Neural cell (in vitro differentiated cells): ENCODE measurements at regions not wholly inside any gene's neighbourhood (a gene's known extent, or its start where the extent isn't known, plus 50 kb on each side); places are given as distances from the start of the nearest gene placed in this dataset.

Experiments used
- H2AFZ ChIP-seq: fragments of 200-600, 300-800 bp; sonication (generic), shearing (Covaris generic); 2 replicates; pipeline ENCODE4 v1.6.0; 2014; ENCODE audit warnings: low read depth, mild to moderate bottlenecking, antibody characterized with exemption, low read length, moderate library complexity
- H3F3A ChIP-seq: fragments of 200-600 bp; shearing (Covaris generic); 2 replicates; pipeline ENCODE4 v1.6.1; 2016; ENCODE audit warnings: mild to moderate bottlenecking, moderate library complexity, mixed read lengths, antibody characterized with exemption, low read length; ENCODE audit not compliant: insufficient read depth, poor library complexity, severe bottlenecking
- H3K27ac ChIP-seq: fragments of 200-600, 300-800 bp; sonication (generic), shearing (Covaris generic); 2 replicates; pipeline ENCODE4 v1.5.1; 2014; ENCODE audit warnings: mild to moderate bottlenecking, low read length, moderate library complexity
- H3K27me3 ChIP-seq: fragments of 300-800, 200-600 bp; sonication (generic), shearing (Covaris generic); 2 replicates; pipeline ENCODE4 v1.6.0; 2014; ENCODE audit warnings: mild to moderate bottlenecking, low read depth, low read length, moderate library complexity; ENCODE audit not compliant: insufficient read depth
- H3K36me3 ChIP-seq: fragments of 300-800, 200-600 bp; sonication (generic), shearing (Covaris generic); 2 replicates; pipeline ENCODE4 v1.5.1; 2014; ENCODE audit warnings: mild to moderate bottlenecking, antibody characterized with exemption, low read length, moderate library complexity; ENCODE audit not compliant: insufficient read depth
- H3K4me2 ChIP-seq: fragments of 300-800, 200-600 bp; sonication (generic), shearing (Covaris generic); 2 replicates; pipeline ENCODE4 v1.6.0; 2014; ENCODE audit warnings: mild to moderate bottlenecking, low read length
- H3K4me3 ChIP-seq: fragments of 300-800, 200-600 bp; sonication (generic), shearing (Covaris generic); 2 replicates; pipeline ENCODE4 v1.5.1; 2014; ENCODE audit warnings: mild to moderate bottlenecking, low read length, moderate library complexity
- H3K79me2 ChIP-seq: fragments of 200-600 bp; shearing (Covaris generic); replicated peaks from 2 replicates; pipeline ENCODE4 v1.6.0; 2014; ENCODE audit warnings: mild to moderate bottlenecking, low read length, moderate library complexity; ENCODE audit not compliant: insufficient read depth
- H3K9ac ChIP-seq: fragments of 300-800, 200-600 bp; sonication (generic), shearing (Covaris generic); 2 replicates; pipeline ENCODE4 v1.6.1; 2016; ENCODE audit warnings: mild to moderate bottlenecking, low read length, mixed read lengths
- H3K9me2 ChIP-seq: fragments of 200-600 bp; shearing (Covaris generic); 2 replicates; pipeline ENCODE4 v1.6.1; 2016; ENCODE audit warnings: mild to moderate bottlenecking, low read length, mixed read lengths; ENCODE audit not compliant: insufficient read depth
- H3K9me3 ChIP-seq: fragments of 200-600, 300-800 bp; sonication (generic), shearing (Covaris generic); 2 replicates; pipeline ENCODE4 v1.6.1; 2016; ENCODE audit warnings: mild to moderate bottlenecking, mixed run types, low read length, moderate library complexity, mixed read lengths
- H4K20me1 ChIP-seq: fragments of 200-600 bp; shearing (Covaris generic); 2 replicates; pipeline ENCODE4 v1.6.1; 2016; ENCODE audit warnings: mild to moderate bottlenecking, mixed run types; ENCODE audit not compliant: insufficient read depth
- EP300 ChIP-seq: fragments of 450-650 bp; conservative IDR thresholded peaks from 2 replicates; pipeline ENCODE4 v1.6.1; 2014; ENCODE audit warnings: antibody characterized with exemption, mild to moderate bottlenecking, moderate library complexity; ENCODE audit not compliant: poor library complexity, severe bottlenecking
- EZH2 ChIP-seq: fragments of 200-600, 300-800 bp; shearing (Covaris generic), sonication (generic); IDR thresholded peaks from 2 replicates; pipeline ENCODE4 v1.6.1; 2014; ENCODE audit warnings: antibody characterized with exemption, low read length, borderline replicate concordance, mild to moderate bottlenecking; ENCODE audit not compliant: insufficient read depth, poor library complexity, severe bottlenecking
- MXI1 ChIP-seq: fragments of 450-650 bp; conservative IDR thresholded peaks from 2 replicates; pipeline ENCODE4 v1.6.1; 2014; ENCODE audit warnings: antibody characterized with exemption, mild to moderate bottlenecking; ENCODE audit not compliant: poor library complexity, severe bottlenecking
- POLR2AphosphoS5 ChIP-seq: IDR thresholded peaks from 2 replicates; pipeline ENCODE4 v1.6.1; 2012
- RAD21 ChIP-seq: fragments of 450-650 bp; conservative IDR thresholded peaks from 2 replicates; pipeline ENCODE4 v1.6.1; 2014; ENCODE audit warnings: antibody characterized with exemption, mild to moderate bottlenecking, moderate library complexity
- SMC3 ChIP-seq: fragments of 450-650 bp; conservative IDR thresholded peaks from 2 replicates; pipeline ENCODE4 v1.6.1; 2014; ENCODE audit warnings: antibody characterized with exemption, mild to moderate bottlenecking, moderate library complexity; ENCODE audit not compliant: poor library complexity
- TAF1 ChIP-seq: IDR thresholded peaks from 2 replicates; pipeline ENCODE4 v1.6.1; 2012; ENCODE audit warnings: low read depth
- TF ChIP-seq, protein P1 (sequence below): IDR thresholded peaks from 2 replicates; pipeline ENCODE4 v1.6.1; 2012; ENCODE audit warnings: borderline replicate concordance
- TF ChIP-seq, protein P2 (sequence below): fragments of 450-650 bp; IDR thresholded peaks from 2 replicates; pipeline ENCODE4 v1.5.1; 2014; ENCODE audit warnings: antibody characterized with exemption, mild to moderate bottlenecking, moderate library complexity; ENCODE audit not compliant: poor library complexity, severe bottlenecking

DNA sequence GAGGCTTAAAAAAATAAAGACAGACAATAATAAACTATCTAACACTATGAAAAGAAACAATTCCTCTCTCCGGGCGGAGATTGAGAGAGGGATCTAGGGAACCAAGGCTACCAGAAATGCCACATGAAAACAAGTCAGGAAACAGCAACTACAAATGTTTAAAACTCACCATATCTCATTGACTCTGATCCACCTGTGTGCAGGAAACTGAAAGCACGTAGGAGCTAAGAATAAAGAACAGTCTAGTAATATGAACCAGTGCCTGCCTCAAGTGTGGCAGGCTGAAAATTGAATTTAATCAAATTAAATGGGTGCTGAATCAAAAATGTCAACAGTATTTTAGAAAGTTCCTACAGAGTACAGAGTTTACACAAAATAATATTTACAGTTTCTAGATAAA lies 1701.0 kb downstream of the SLITRK5 start:
- no peaks in the 10 kb centered on the region for H3K79me2 ChIP-seq
- no peak overlapping the region for H3K27ac ChIP-seq
- H3F3A ChIP-seq = no peaks in the 10 kb centered on the region
- no peaks in the 10 kb centered on the region for H4K20me1 ChIP-seq
- H3K4me3 ChIP-seq = no peak overlapping the region
- H3K9me3 ChIP-seq = no peaks in the 10 kb centered on the region
- no peaks in the 10 kb centered on the region for H3K27me3 ChIP-seq
- TF ChIP-seq MXI1 (no peak), EP300 (no peak), RAD21 (no peak), POLR2AphosphoS5 (no peak), SMC3 (no peak), EZH2 (no peak), TAF1 (no peak)
- TF ChIP-seq, protein P1, sequence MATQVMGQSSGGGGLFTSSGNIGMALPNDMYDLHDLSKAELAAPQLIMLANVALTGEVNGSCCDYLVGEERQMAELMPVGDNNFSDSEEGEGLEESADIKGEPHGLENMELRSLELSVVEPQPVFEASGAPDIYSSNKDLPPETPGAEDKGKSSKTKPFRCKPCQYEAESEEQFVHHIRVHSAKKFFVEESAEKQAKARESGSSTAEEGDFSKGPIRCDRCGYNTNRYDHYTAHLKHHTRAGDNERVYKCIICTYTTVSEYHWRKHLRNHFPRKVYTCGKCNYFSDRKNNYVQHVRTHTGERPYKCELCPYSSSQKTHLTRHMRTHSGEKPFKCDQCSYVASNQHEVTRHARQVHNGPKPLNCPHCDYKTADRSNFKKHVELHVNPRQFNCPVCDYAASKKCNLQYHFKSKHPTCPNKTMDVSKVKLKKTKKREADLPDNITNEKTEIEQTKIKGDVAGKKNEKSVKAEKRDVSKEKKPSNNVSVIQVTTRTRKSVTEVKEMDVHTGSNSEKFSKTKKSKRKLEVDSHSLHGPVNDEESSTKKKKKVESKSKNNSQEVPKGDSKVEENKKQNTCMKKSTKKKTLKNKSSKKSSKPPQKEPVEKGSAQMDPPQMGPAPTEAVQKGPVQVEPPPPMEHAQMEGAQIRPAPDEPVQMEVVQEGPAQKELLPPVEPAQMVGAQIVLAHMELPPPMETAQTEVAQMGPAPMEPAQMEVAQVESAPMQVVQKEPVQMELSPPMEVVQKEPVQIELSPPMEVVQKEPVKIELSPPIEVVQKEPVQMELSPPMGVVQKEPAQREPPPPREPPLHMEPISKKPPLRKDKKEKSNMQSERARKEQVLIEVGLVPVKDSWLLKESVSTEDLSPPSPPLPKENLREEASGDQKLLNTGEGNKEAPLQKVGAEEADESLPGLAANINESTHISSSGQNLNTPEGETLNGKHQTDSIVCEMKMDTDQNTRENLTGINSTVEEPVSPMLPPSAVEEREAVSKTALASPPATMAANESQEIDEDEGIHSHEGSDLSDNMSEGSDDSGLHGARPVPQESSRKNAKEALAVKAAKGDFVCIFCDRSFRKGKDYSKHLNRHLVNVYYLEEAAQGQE = no peak
- TF ChIP-seq, protein P2, sequence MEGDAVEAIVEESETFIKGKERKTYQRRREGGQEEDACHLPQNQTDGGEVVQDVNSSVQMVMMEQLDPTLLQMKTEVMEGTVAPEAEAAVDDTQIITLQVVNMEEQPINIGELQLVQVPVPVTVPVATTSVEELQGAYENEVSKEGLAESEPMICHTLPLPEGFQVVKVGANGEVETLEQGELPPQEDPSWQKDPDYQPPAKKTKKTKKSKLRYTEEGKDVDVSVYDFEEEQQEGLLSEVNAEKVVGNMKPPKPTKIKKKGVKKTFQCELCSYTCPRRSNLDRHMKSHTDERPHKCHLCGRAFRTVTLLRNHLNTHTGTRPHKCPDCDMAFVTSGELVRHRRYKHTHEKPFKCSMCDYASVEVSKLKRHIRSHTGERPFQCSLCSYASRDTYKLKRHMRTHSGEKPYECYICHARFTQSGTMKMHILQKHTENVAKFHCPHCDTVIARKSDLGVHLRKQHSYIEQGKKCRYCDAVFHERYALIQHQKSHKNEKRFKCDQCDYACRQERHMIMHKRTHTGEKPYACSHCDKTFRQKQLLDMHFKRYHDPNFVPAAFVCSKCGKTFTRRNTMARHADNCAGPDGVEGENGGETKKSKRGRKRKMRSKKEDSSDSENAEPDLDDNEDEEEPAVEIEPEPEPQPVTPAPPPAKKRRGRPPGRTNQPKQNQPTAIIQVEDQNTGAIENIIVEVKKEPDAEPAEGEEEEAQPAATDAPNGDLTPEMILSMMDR = no peak
- H2AFZ ChIP-seq = no peak overlapping the region
- H3K9me2 ChIP-seq = no peaks in the 10 kb centered on the region
- H3K4me2 ChIP-seq = no peak overlapping the region
- H3K9ac ChIP-seq = no peak overlapping the region
- no peaks in the 10 kb centered on the region for H3K36me3 ChIP-seq

DNA sequence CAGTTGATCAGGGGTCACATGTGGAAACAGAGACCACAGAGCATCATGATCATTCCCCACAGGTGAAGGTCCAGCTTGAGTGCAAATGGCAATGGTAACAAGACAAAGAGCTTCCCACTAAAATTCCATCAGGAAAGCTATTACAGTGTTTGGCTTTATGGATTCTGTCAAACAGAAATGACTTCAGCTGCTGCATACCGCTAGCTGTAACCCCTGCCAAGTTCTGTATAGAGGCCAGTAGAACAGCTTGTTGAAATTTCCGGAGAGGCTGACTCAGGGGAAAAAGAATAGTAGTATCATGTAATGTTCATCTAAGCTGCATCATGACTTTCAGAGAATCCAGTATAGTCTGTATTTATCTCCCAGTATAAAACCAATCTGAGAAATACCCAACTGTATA lies 1704.7 kb downstream of the SLITRK5 start:
- H2AFZ ChIP-seq = no peak overlapping the region
- H3K36me3 ChIP-seq = no peaks in the 10 kb centered on the region

More for the DNA sequence above, 1704.7 kb downstream of the SLITRK5 start:
- Histone ChIP-seq H3K27me3 (no peaks in the 10 kb centered on the region), H3F3A (no peaks in the 10 kb centered on the region), H3K4me2 (no peak overlapping the region), H4K20me1 (no peaks in the 10 kb centered on the region), H3K9ac (no peak overlapping the region), H3K27ac (no peak overlapping the region), H3K9me3 (no peaks in the 10 kb centered on the region), H3K9me2 (no peaks in the 10 kb centered on the region), H3K79me2 (no peaks in the 10 kb centered on the region), H3K4me3 (no peak overlapping the region)
- no peak for TF ChIP-seq MXI1
- TF ChIP-seq EP300 = no peak
- TF ChIP-seq, protein P2 = no peak
- TF ChIP-seq POLR2AphosphoS5 = no peak
- no peak for TF ChIP-seq TAF1
- no peak for TF ChIP-seq EZH2
- no peak for TF ChIP-seq RAD21
- no peak for TF ChIP-seq SMC3
